ENCODE measurements at regions not wholly inside any gene's neighbourhood (a gene's known extent, or its start where the extent isn't known, plus 50 kb on each side); places are given as distances from the start of the nearest gene placed in this dataset.

- TF ChIP-seq CTCF (IDR thresholded peaks at IDR 0.05 in 8 of 11, conservative IDR thresholded peaks at IDR 0.05 in 3 of 11), result no peak
- no peak for TF ChIP-seq POLR2A (IDR thresholded peaks at IDR 0.05)
- TF ChIP-seq POLR2AphosphoS5 (IDR thresholded peaks at IDR 0.05), result no peak
Measured at GRCh38 chr7:142668495-142668894, 80.8 kb upstream of the PRSS1 start.

Data from spleen (tissue), 7 donors.